Ascending aorta (tissue), 2 donors: ENCODE measurements at regions not wholly inside any gene's neighbourhood (a gene's known extent, or its start where the extent isn't known, plus 50 kb on each side); places are given as distances from the start of the nearest gene placed in this dataset.

Experiments
- DNase-seq, 2 donors: peaks; one replicate each; pipeline ENCODE4 v3.0.0-alpha.2; 2019; ENCODE audit warnings: low spot score in 2 of 2
- H3K27ac ChIP-seq, 2 donors: fragments of 200-600 bp; sonication (generic); one replicate each; pipeline ENCODE4 v1.5.1; 2016 to 2017; ENCODE audit warnings: mild to moderate bottlenecking in 1 of 2
- H3K27me3 ChIP-seq: fragments of 200-600 bp; sonication (generic); one replicate; pipeline ENCODE4 v1.5.1; 2017
- H3K36me3 ChIP-seq, 2 donors: fragments of 200-600 bp; sonication (generic); one replicate each; pipeline ENCODE4 v1.5.1; 2016
- H3K4me1 ChIP-seq, 2 donors: fragments of 200-600 bp; sonication (generic); one replicate each; pipeline ENCODE4 v1.5.1; 2016 to 2017; ENCODE audit warnings: mild to moderate bottlenecking in 1 of 2
- H3K4me3 ChIP-seq, 2 donors: fragments of 200-600 bp; sonication (generic); one replicate each; pipeline ENCODE4 v1.5.1; 2016 to 2017; ENCODE audit warnings: mild to moderate bottlenecking in 1 of 2
- H3K9me3 ChIP-seq, 2 donors: fragments of 200-600 bp; sonication (generic); one replicate each; pipeline ENCODE4 v1.5.1; 2016
- intact Hi-C: fragments of 100-400 bp; cut with DNase I; formaldehyde crosslinking; loops from one replicate; pipeline ENCODE4 v1.15.1; 2023
- TF ChIP-seq, protein P1 (sequence below), 3 experiments: fragments of 200-600 bp in 2 of 3; fragments of 450-650 bp in 1 of 3; sonication (generic) in 2 of 3; IDR thresholded peaks; one replicate each; pipeline ENCODE4 v1.5.1; 2016 to 2019; ENCODE audit warnings: antibody characterized with exemption in 3 of 3, mild to moderate bottlenecking in 1 of 3, moderate library complexity in 1 of 3

DNA sequence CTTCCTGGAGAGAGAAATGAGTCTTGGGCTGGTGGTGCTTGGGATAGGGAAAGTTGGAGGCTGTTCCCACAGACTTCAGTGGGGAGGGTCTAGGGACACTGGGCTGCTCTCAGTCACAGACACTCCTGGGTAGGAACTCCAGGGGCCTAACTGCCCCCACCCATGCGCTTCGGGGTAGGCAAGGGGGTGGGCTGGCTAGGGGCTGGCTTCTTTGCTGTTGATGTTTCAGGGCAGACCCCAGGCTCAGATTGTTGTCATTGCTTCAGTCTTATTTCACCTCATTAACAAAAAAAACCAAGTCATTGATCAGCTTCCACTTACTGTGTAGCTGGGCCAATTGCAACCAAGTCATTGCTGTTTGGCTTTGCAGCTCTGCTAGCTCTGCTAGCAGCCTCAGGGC lies 160.1 kb upstream of the CSF3R start:
- Histone ChIP-seq H3K4me3 (no peak overlapping the region), H3K36me3 (no peaks in the 10 kb centered on the region), H3K9me3 (no peaks in the 10 kb centered on the region), H3K27ac (no peak overlapping the region), H3K4me1 (no peaks in the 10 kb centered on the region), H3K27me3 (no peaks in the 10 kb centered on the region)
- intact Hi-C loops, result no loop called here
- no peak for DNase-seq
- TF ChIP-seq, protein P1, sequence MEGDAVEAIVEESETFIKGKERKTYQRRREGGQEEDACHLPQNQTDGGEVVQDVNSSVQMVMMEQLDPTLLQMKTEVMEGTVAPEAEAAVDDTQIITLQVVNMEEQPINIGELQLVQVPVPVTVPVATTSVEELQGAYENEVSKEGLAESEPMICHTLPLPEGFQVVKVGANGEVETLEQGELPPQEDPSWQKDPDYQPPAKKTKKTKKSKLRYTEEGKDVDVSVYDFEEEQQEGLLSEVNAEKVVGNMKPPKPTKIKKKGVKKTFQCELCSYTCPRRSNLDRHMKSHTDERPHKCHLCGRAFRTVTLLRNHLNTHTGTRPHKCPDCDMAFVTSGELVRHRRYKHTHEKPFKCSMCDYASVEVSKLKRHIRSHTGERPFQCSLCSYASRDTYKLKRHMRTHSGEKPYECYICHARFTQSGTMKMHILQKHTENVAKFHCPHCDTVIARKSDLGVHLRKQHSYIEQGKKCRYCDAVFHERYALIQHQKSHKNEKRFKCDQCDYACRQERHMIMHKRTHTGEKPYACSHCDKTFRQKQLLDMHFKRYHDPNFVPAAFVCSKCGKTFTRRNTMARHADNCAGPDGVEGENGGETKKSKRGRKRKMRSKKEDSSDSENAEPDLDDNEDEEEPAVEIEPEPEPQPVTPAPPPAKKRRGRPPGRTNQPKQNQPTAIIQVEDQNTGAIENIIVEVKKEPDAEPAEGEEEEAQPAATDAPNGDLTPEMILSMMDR (IDR thresholded peaks at IDR 0.05), result no peak

DNA sequence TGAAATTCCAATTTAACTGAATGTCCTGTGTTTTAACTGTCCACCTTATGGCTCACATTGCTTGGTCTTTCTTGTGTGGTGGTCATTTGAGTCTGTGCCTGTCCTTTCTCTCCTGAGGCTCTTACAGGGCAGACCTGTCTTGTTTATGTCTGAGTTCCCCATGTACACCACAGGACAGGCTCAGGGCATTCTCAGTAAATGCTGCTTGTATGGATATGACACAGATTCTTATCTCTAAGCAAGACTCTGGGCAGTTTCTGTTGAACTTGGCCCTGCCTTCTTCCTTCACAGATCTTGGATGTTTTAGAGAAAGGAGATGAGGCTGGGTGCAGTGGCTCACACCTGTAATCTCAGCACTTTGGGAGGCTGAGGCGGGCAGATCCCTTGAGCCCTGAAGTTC lies 159.1 kb upstream of the CSF3R start:
- intact Hi-C loops, result no loop called here
- H3K36me3 ChIP-seq, result no peaks in the 10 kb centered on the region
- TF ChIP-seq, protein P1 (IDR thresholded peaks at IDR 0.05), result no peak
- no peaks in the 10 kb centered on the region for H3K4me1 ChIP-seq
- H3K9me3 ChIP-seq, result no peaks in the 10 kb centered on the region
- no peak for DNase-seq
- no peaks in the 10 kb centered on the region for H3K27me3 ChIP-seq
- no peak overlapping the region for H3K27ac ChIP-seq
- H3K4me3 ChIP-seq, result no peak overlapping the region

DNA sequence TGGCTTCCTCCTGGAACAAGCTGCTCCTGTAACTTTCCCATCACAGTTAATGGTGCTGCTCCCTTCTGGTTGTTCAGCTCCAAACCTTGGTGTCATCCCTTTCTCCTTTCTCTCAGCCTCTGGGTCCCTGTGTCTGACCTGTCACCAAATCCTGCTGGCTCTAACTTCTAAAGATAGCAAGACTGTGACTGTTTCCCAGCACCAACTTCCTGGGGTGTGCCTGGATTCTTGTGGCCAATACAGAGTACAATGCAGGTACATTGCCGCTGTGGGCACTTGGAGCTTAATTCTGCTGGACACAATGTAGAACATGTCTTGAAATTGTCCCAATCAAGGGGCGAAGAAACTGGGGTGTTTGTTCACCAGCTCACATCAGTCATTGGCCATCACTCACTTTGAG lies 156.7 kb upstream of the CSF3R start:
- H3K9me3 ChIP-seq, result no peaks in the 10 kb centered on the region
- TF ChIP-seq, protein P1 (IDR thresholded peaks at IDR 0.05), result no peak
- H3K27me3 ChIP-seq, result no peaks in the 10 kb centered on the region
- intact Hi-C loops, result no loop called here
- no peak for DNase-seq
- H3K36me3 ChIP-seq, result no peaks in the 10 kb centered on the region
- no peaks in the 10 kb centered on the region for H3K4me1 ChIP-seq
- no peak overlapping the region for H3K27ac ChIP-seq
- no peak overlapping the region for H3K4me3 ChIP-seq

DNA sequence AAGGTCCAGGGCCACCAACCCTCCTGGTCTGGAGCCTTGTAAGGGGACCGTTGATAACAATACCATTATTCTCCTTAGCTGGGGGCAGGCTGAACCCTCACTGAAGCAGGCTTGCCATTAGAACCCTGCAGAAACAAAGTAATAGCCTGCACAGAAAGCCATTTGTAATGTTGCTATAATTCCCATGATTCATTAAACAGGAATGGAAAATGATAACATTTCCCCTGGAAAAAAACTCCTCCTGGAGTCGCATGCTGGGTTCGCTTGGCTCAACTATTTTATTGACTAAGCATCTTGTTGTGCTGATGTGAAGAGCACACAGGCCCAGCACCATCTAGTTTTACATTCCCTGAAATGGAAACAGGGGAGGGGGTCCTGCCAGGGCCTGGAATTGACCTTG lies 155.6 kb upstream of the CSF3R start:
- Histone ChIP-seq H3K9me3 (no peaks in the 10 kb centered on the region), H3K27me3 (no peaks in the 10 kb centered on the region), H3K27ac (no peak overlapping the region), H3K36me3 (no peaks in the 10 kb centered on the region), H3K4me3 (no peak overlapping the region), H3K4me1 (no peaks in the 10 kb centered on the region)
- DNase-seq, result no peak
- TF ChIP-seq, protein P1 (IDR thresholded peaks at IDR 0.05), result no peak
- intact Hi-C loops, result no loop called here

DNA sequence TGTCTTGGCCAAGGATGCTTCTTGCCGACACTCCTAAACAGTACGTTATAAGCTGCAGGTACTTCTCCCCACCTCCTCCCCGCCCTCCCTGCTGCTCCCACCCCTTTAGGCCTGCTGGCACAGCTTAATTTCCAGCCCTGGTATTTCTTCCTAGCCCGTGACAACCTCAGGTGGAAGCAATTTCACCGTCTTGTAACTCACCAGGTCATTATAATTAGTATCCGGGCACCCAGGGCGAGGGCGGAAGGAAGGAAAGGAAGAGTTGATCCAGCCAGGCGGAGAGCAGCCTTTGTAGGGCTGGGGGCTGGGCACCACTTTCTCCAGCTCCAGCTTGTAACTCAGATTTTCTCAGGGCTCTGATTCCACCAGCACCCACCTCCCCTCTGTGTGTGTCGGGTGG lies 153.5 kb upstream of the CSF3R start:
- Histone ChIP-seq H3K27me3 (no peaks in the 10 kb centered on the region), H3K27ac (no peak overlapping the region), H3K9me3 (no peaks in the 10 kb centered on the region), H3K4me1 (no peaks in the 10 kb centered on the region), H3K4me3 (no peak overlapping the region), H3K36me3 (no peaks in the 10 kb centered on the region)
- DNase-seq, result no peak
- TF ChIP-seq, protein P1 (IDR thresholded peaks at IDR 0.05), result no peak
- intact Hi-C loops, result no loop called here

DNA sequence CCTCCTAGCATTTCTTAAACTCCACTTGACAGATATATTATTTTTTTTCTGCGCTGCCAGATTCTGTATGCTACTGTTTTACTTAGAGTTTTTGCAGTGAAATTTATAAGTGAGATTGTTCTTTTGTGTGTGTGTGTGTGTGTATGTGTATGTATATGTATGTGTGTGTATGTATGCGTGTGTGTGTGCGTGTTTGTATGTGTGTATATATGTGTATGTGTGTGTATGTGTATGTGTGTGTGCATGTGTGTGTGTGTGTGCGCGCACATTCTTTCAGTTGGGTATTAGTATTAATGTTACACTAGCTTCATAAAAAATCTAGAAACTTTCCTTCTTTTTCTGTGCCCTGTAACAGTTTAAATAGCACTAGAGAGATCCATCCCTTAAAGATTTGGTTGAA lies 152.6 kb upstream of the CSF3R start:
- TF ChIP-seq, protein P1 (IDR thresholded peaks at IDR 0.05), result no peak
- intact Hi-C loops, result no loop called here

More for the DNA sequence above, 152.6 kb upstream of the CSF3R start:
- H3K4me3 ChIP-seq, result no peak overlapping the region
- no peaks in the 10 kb centered on the region for H3K36me3 ChIP-seq
- no peaks in the 10 kb centered on the region for H3K9me3 ChIP-seq
- H3K4me1 ChIP-seq, result no peaks in the 10 kb centered on the region
- DNase-seq, result no peak
- H3K27me3 ChIP-seq, result no peaks in the 10 kb centered on the region
- no peak overlapping the region for H3K27ac ChIP-seq
